H9 (cell line): ENCODE measurements at regions not wholly inside any gene's neighbourhood (a gene's known extent, or its start where the extent isn't known, plus 50 kb on each side); places are given as distances from the start of the nearest gene placed in this dataset.

Source experiments
- DNase-seq: peaks from one replicate; pipeline ENCODE4 v3.0.0-alpha.2; 2017
- H2AFZ ChIP-seq: one replicate; pipeline ENCODE4 v1.6.1; 2013; ENCODE audit warnings: mild to moderate bottlenecking, low read length, control low read depth, moderate library complexity
- H2AK5ac ChIP-seq: 2 replicates; pipeline ENCODE4 v1.6.1; 2013; ENCODE audit warnings: low read length, control low read depth, mixed read lengths; ENCODE audit not compliant: insufficient read length
- H2BK120ac ChIP-seq: one replicate; pipeline ENCODE4 v1.6.1; 2013; ENCODE audit warnings: low read depth, mild to moderate bottlenecking, low read length, control low read depth, inconsistent platforms; ENCODE audit not compliant: poor library complexity, severe bottlenecking
- H2BK12ac ChIP-seq: 2 replicates; pipeline ENCODE4 v1.6.1; 2013; ENCODE audit warnings: low read length, control low read depth, mixed read lengths, low read depth; ENCODE audit not compliant: insufficient read length
- H2BK15ac ChIP-seq: 2 replicates; pipeline ENCODE4 v1.6.1; 2013; ENCODE audit warnings: low read depth, low read length, control low read depth
- H2BK20ac ChIP-seq: one replicate; pipeline ENCODE4 v1.6.1; 2013; ENCODE audit warnings: low read depth, mild to moderate bottlenecking, low read length, control low read depth, inconsistent platforms; ENCODE audit not compliant: poor library complexity, severe bottlenecking
- H2BK5ac ChIP-seq: 2 replicates; pipeline ENCODE4 v1.6.1; 2013; ENCODE audit warnings: low read length, control low read depth, mixed read lengths; ENCODE audit not compliant: insufficient read length
- H3K14ac ChIP-seq: 2 replicates; pipeline ENCODE4 v1.6.1; 2013; ENCODE audit warnings: low read length, control low read depth; ENCODE audit not compliant: insufficient read depth
- H3K18ac ChIP-seq: 2 replicates; pipeline ENCODE4 v1.6.1; 2013; ENCODE audit warnings: low read depth, mild to moderate bottlenecking, mixed read lengths, low read length, control low read depth; ENCODE audit not compliant: insufficient read length
- H3K23ac ChIP-seq: 2 replicates; pipeline ENCODE4 v1.6.1; 2013; ENCODE audit warnings: low read length, control low read depth, mixed read lengths, low read depth; ENCODE audit not compliant: insufficient read length
- H3K23me2 ChIP-seq: 2 replicates; pipeline ENCODE4 v1.6.1; 2013; ENCODE audit warnings: low read depth, mild to moderate bottlenecking, mixed read lengths, low read length, control low read depth; ENCODE audit not compliant: insufficient read length, poor library complexity, severe bottlenecking
- H3K27ac ChIP-seq: 2 replicates; pipeline ENCODE4 v1.5.1; 2013; ENCODE audit warnings: low read length, control low read depth, mixed read lengths, low read depth; ENCODE audit not compliant: insufficient read length
- H3K27me3 ChIP-seq: 2 replicates; pipeline ENCODE4 v1.6.1; 2013; ENCODE audit warnings: low read length, control low read depth, inconsistent platforms; ENCODE audit not compliant: insufficient read depth
- H3K4ac ChIP-seq: 2 replicates; pipeline ENCODE4 v1.6.1; 2013; ENCODE audit warnings: low read depth, mild to moderate bottlenecking, control low read depth, inconsistent platforms, low read length, moderate library complexity
- H3K4me1 ChIP-seq: 2 replicates; pipeline ENCODE4 v1.6.1; 2013; ENCODE audit warnings: low read length, control low read depth, inconsistent platforms; ENCODE audit not compliant: insufficient read depth
- H3K4me2 ChIP-seq: 2 replicates; pipeline ENCODE4 v1.6.1; 2013; ENCODE audit warnings: low read length, control low read depth, mixed read lengths; ENCODE audit not compliant: insufficient read length, insufficient read depth
- H3K56ac ChIP-seq: 2 replicates; pipeline ENCODE4 v1.6.1; 2013; ENCODE audit warnings: low read depth, mild to moderate bottlenecking, mixed read lengths, low read length, control low read depth; ENCODE audit not compliant: insufficient read length
- H3K79me1 ChIP-seq: 2 replicates; pipeline ENCODE4 v1.6.1; 2013; ENCODE audit warnings: low read depth, mild to moderate bottlenecking, moderate library complexity, low read length, control low read depth, inconsistent platforms; ENCODE audit not compliant: insufficient read depth, poor library complexity, severe bottlenecking
- H3K79me2 ChIP-seq: 2 replicates; pipeline ENCODE4 v1.6.1; 2013; ENCODE audit warnings: low read length, control low read depth, inconsistent platforms; ENCODE audit not compliant: insufficient read depth
- H3K9ac ChIP-seq: 2 replicates; pipeline ENCODE4 v1.6.1; 2013; ENCODE audit warnings: low read length, control low read depth, mixed read lengths; ENCODE audit not compliant: insufficient read length; ENCODE audit errors: extremely low read depth
- H3K9me3 ChIP-seq: one replicate; pipeline ENCODE4 v1.6.1; 2013; ENCODE audit warnings: low read depth, low read length, inconsistent platforms; ENCODE audit not compliant: control insufficient read depth
- H3T11ph ChIP-seq: one replicate; pipeline ENCODE4 v1.6.1; 2013; ENCODE audit warnings: mild to moderate bottlenecking, low read length, control low read depth, inconsistent platforms
- H4K20me1 ChIP-seq: one replicate; pipeline ENCODE4 v1.6.1; 2013; ENCODE audit not compliant: control insufficient read depth, insufficient read length, insufficient read depth
- H4K5ac ChIP-seq: 2 replicates; pipeline ENCODE4 v1.6.1; 2013; ENCODE audit warnings: low read depth, mild to moderate bottlenecking, mixed read lengths, low read length, control low read depth; ENCODE audit not compliant: insufficient read length
- H4K8ac ChIP-seq: replicated peaks from 2 replicates; pipeline ENCODE4 v1.6.1; 2013; ENCODE audit warnings: low read length, control low read depth, mixed read lengths, low read depth; ENCODE audit not compliant: insufficient read length
- H4K91ac ChIP-seq: 2 replicates; pipeline ENCODE4 v1.6.1; 2013; ENCODE audit warnings: low read depth, mild to moderate bottlenecking, moderate library complexity, mixed read lengths, low read length, control low read depth; ENCODE audit not compliant: insufficient read length
- H3K27ac Mint-ChIP-seq, 3 experiments: 2 replicates in 2 of 3; 3 replicates in 1 of 3; pipeline ENCODE4 v1.8.0; 2020 to 2021; ENCODE audit warnings: mixed read lengths in 3 of 3, mild to moderate bottlenecking in 1 of 3, moderate library complexity in 1 of 3
- H3K27me3 Mint-ChIP-seq: 2 replicates; pipeline ENCODE4 v1.8.0; 2021; ENCODE audit warnings: low read depth, mild to moderate bottlenecking, moderate library complexity, mixed read lengths
- H3K36me3 Mint-ChIP-seq, 3 experiments: 2 replicates in 2 of 3; 3 replicates in 1 of 3; pipeline ENCODE4 v1.8.0; 2020 to 2021; ENCODE audit warnings: low read depth in 3 of 3, mixed read lengths in 3 of 3; ENCODE audit not compliant: insufficient read depth in 1 of 3
- H3K4me1 Mint-ChIP-seq, 2 experiments: 2 replicates each; pipeline ENCODE4 v1.8.0; 2020; ENCODE audit warnings: mixed read lengths in 2 of 2
- H3K4me3 Mint-ChIP-seq, 2 experiments: 2 replicates in 1 of 2; 3 replicates in 1 of 2; pipeline ENCODE4 v1.8.0; 2020 to 2021; ENCODE audit warnings: mild to moderate bottlenecking in 2 of 2, mixed read lengths in 2 of 2, moderate library complexity in 1 of 2
- H3K9me3 Mint-ChIP-seq, 2 experiments: 2 replicates in 1 of 2; 3 replicates in 1 of 2; pipeline ENCODE4 v1.8.0; 2020; ENCODE audit warnings: mild to moderate bottlenecking in 2 of 2, mixed read lengths in 2 of 2, moderate library complexity in 1 of 2
- WGBS: extraction: QIAGEN DNeasy Blood & Tissue Kit; methylation state at CpG from one replicate; pipeline ENCODE4 v1.1.7; 2013; ENCODE audit warnings: missing lambda C conversion rate, low lambda C conversion rate, mixed read lengths; ENCODE audit not compliant: insufficient read length; ENCODE audit errors: extremely low coverage; 5-methylcytosine and 5-hydroxymethylcytosine counted together
- TF ChIP-seq, protein P1 (sequence below): fragments of 200-600 bp; sonication (generic); conservative IDR thresholded peaks from 3 replicates; pipeline ENCODE4 v1.8.0; 2021; ENCODE audit warnings: antibody characterized with exemption, mild to moderate bottlenecking

DNA sequence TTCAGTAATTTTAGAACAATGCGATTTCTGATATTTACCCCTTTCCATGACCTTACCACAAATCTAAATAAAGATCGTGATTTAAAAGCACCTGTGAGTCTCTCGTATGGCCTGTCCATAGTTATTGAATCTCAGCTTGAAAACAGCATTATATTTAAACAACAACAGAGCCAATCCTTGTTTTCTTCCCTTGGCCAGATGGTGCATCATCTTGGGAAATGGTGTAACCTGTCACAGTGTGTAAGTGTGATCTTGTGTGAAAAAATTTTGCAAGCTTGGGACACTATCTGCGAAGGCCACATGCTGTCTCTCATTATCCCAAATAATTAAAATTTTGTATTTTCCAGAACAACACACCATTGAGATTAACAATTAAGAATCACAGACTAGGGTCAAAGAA lies 262.7 kb upstream of the SPHKAP start:
- Histone ChIP-seq H4K8ac (no peak overlapping the region), H4K91ac (no peak overlapping the region), H3K79me1 (no peaks in the 10 kb centered on the region), H3K23ac (no peak overlapping the region), H2BK15ac (no peak overlapping the region), H3K56ac (no peak overlapping the region), H3K27ac (no peak overlapping the region), H3K4me1 (no peaks in the 10 kb centered on the region), H3K14ac (no peak overlapping the region), H3K4ac (no peak overlapping the region), H3K79me2 (no peaks in the 10 kb centered on the region), H3K27me3 (no peaks in the 10 kb centered on the region), H4K5ac (no peak overlapping the region), H4K20me1 (no peaks in the 10 kb centered on the region), H2BK5ac (no peak overlapping the region), H2BK120ac (no peak overlapping the region), H3K4me2 (no peak overlapping the region), H3K9ac (no peak overlapping the region), H2BK12ac (no peak overlapping the region), H3K9me3 (no peaks in the 10 kb centered on the region), H3K23me2 (no peaks in the 10 kb centered on the region), H2BK20ac (no peak overlapping the region), H2AK5ac (no peak overlapping the region), H3K18ac (no peak overlapping the region), H3T11ph (no peak overlapping the region), H2AFZ (no peak overlapping the region)
- Mint-ChIP-seq H3K9me3 (peaks cover 0 to 5% of the 10 kb centered on the region in 2 experiments; a peak in 3 of 5 replicates), H3K4me1 (peaks cover 9% of the 10 kb centered on the region in 2 experiments), H3K27me3 (no peaks in the 10 kb centered on the region), H3K4me3 (no peak overlapping the region), H3K36me3 (no peaks in the 10 kb centered on the region), H3K27ac (no peak overlapping the region)
- DNase-seq, result no peak
- no CpG with 5 or more reads among the region's 4 CpGs for WGBS
- TF ChIP-seq, protein P1, sequence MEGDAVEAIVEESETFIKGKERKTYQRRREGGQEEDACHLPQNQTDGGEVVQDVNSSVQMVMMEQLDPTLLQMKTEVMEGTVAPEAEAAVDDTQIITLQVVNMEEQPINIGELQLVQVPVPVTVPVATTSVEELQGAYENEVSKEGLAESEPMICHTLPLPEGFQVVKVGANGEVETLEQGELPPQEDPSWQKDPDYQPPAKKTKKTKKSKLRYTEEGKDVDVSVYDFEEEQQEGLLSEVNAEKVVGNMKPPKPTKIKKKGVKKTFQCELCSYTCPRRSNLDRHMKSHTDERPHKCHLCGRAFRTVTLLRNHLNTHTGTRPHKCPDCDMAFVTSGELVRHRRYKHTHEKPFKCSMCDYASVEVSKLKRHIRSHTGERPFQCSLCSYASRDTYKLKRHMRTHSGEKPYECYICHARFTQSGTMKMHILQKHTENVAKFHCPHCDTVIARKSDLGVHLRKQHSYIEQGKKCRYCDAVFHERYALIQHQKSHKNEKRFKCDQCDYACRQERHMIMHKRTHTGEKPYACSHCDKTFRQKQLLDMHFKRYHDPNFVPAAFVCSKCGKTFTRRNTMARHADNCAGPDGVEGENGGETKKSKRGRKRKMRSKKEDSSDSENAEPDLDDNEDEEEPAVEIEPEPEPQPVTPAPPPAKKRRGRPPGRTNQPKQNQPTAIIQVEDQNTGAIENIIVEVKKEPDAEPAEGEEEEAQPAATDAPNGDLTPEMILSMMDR, result no peak
